HG02610 (cell line): ENCODE measurements at regions not wholly inside any gene's neighbourhood (a gene's known extent, or its start where the extent isn't known, plus 50 kb on each side); places are given as distances from the start of the nearest gene placed in this dataset.

ENCODE experiments used
- ATAC-seq: cut with Tn5 transposase; IDR thresholded peaks from one replicate; pipeline ENCODE4 v1.9.1; 2021; ENCODE audit warnings: mild to moderate bottlenecking, moderate library complexity; ENCODE audit not compliant: unreplicated experiment

GRCh38 chr20:51269671-51270070 lies 246.8 kb upstream of the KCNG1 start:
- ATAC-seq = no peak

- no peak for ATAC-seq
Measured at GRCh38 chr20:51267679-51268078, 244.8 kb upstream of the KCNG1 start.

GRCh38 chr20:51266353-51266752 lies 243.4 kb upstream of the KCNG1 start:
- no peak for ATAC-seq

- ATAC-seq = no peak
Measured at GRCh38 chr20:51265361-51265760, 242.5 kb upstream of the KCNG1 start.

GRCh38 chr20:51262240-51262639 lies 239.3 kb upstream of the KCNG1 start:
- ATAC-seq = no peak

- no peak for ATAC-seq
Measured at GRCh38 chr20:51259455-51259854, 236.5 kb upstream of the KCNG1 start.

GRCh38 chr20:51258582-51259165 lies 235.8 kb upstream of the KCNG1 start:
- no peak for ATAC-seq

- no peak for ATAC-seq
Measured at GRCh38 chr20:51255417-51255816, 232.5 kb upstream of the KCNG1 start.

- no peak for ATAC-seq
Measured at GRCh38 chr20:51253280-51253679, 230.4 kb upstream of the KCNG1 start.

GRCh38 chr20:51249781-51250180 lies 226.9 kb upstream of the KCNG1 start:
- no peak for ATAC-seq

GRCh38 chr20:51249215-51249614 lies 226.3 kb upstream of the KCNG1 start:
- ATAC-seq = no peak

- ATAC-seq = no peak
Measured at GRCh38 chr20:51244466-51244865, 221.6 kb upstream of the KCNG1 start.

GRCh38 chr20:51238675-51239305 lies 215.9 kb upstream of the KCNG1 start:
- ATAC-seq = no peak

- ATAC-seq = no peak
Measured at GRCh38 chr20:51237791-51238190, 214.9 kb upstream of the KCNG1 start.

- no peak for ATAC-seq
Measured at GRCh38 chr20:51237278-51237677, 214.4 kb upstream of the KCNG1 start.

GRCh38 chr20:51236421-51236820 lies 213.5 kb upstream of the KCNG1 start:
- ATAC-seq = no peak

- no peak for ATAC-seq
Measured at GRCh38 chr20:51233345-51233744, 210.4 kb upstream of the KCNG1 start.

GRCh38 chr20:51230727-51231126 lies 207.8 kb upstream of the KCNG1 start:
- ATAC-seq = no peak

GRCh38 chr20:51228763-51229162 lies 205.9 kb upstream of the KCNG1 start:
- ATAC-seq = no peak

GRCh38 chr20:51227744-51228143 lies 204.8 kb upstream of the KCNG1 start:
- no peak for ATAC-seq

GRCh38 chr20:51223183-51223720 lies 200.3 kb upstream of the KCNG1 start:
- no peak for ATAC-seq

GRCh38 chr20:51221791-51222408 lies 199.0 kb upstream of the KCNG1 start:
- ATAC-seq = no peak
